PC-9 (cell line): ENCODE measurements at regions not wholly inside any gene's neighbourhood (a gene's known extent, or its start where the extent isn't known, plus 50 kb on each side); places are given as distances from the start of the nearest gene placed in this dataset.

Source experiments
- BruUV-seq: library from RNA; stranded (reverse); fragments of 400-500 nt; replicated peaks from 2 replicates; lab custom pipeline; 2021; lab: Mats Ljungman, UMichigan
- CTCF ChIA-PET: fragments of 300-600 bp; sonication (Branson Sonifier 250); formaldehyde crosslinking; loops from one replicate; lab custom pipeline; 2022; ENCODE audit warnings: antibody characterized with exemption; lab: Charles Lee
- POLR2A ChIA-PET: fragments of 300-600 bp; sonication (Branson Sonifier 250); formaldehyde crosslinking; loops from one replicate; lab custom pipeline; 2022; ENCODE audit warnings: antibody characterized with exemption; ENCODE audit not compliant: unreplicated experiment; lab: Charles Lee
- DNase-seq, 2 experiments: peaks; one replicate each; pipeline versions ENCODE4 v3.0.0 to v3.0.0-alpha.2; 2015 to 2022; ENCODE audit warnings: mixed read lengths in 1 of 2
- H2AFZ ChIP-seq: fragments of 200-600 bp; sonication (generic); 2 replicates; pipeline ENCODE4 v1.8.1; 2017; ENCODE audit warnings: antibody characterized with exemption
- H3F3A ChIP-seq: fragments of 200-600 bp; sonication (generic); 2 replicates; pipeline ENCODE4 v1.8.1; 2017; ENCODE audit warnings: antibody characterized with exemption, mild to moderate bottlenecking, low read depth; ENCODE audit not compliant: insufficient read depth
- H3K27ac ChIP-seq: fragments of 200-600 bp; sonication (generic); 2 replicates; pipeline ENCODE4 v1.6.1; 2016; ENCODE audit warnings: mixed run types
- H3K27me3 ChIP-seq: fragments of 200-600 bp; sonication (generic); 2 replicates; pipeline ENCODE4 v1.6.1; 2016; ENCODE audit warnings: low read depth, mixed run types; ENCODE audit not compliant: insufficient read depth
- H3K36me3 ChIP-seq: fragments of 200-600 bp; sonication (generic); 2 replicates; pipeline ENCODE4 v1.6.1; 2016; ENCODE audit warnings: low read depth, mixed run types
- H3K4me1 ChIP-seq: fragments of 200-600 bp; sonication (generic); replicated peaks from 2 replicates; pipeline ENCODE4 v1.6.1; 2016; ENCODE audit warnings: mixed run types; ENCODE audit not compliant: insufficient read depth
- H3K4me2 ChIP-seq: fragments of 200-600 bp; sonication (generic); 2 replicates; pipeline ENCODE4 v1.6.1; 2017; ENCODE audit warnings: mixed run types
- H3K4me3 ChIP-seq: fragments of 200-600 bp; sonication (generic); 2 replicates; pipeline ENCODE4 v1.6.1; 2016; ENCODE audit warnings: mixed run types
- H3K79me2 ChIP-seq: fragments of 200-600 bp; sonication (generic); 2 replicates; pipeline ENCODE4 v1.6.1; 2017; ENCODE audit warnings: low read depth, mixed run types
- H3K9me2 ChIP-seq: fragments of 200-600 bp; sonication (generic); 2 replicates; pipeline ENCODE4 v1.8.1; 2017; ENCODE audit warnings: mild to moderate bottlenecking; ENCODE audit not compliant: insufficient read depth
- H3K9me3 ChIP-seq: fragments of 200-600 bp; sonication (generic); 2 replicates; pipeline ENCODE4 v1.8.1; 2016; ENCODE audit warnings: low read depth; ENCODE audit not compliant: insufficient read depth
- H4K20me1 ChIP-seq: fragments of 200-600 bp; sonication (generic); 2 replicates; pipeline ENCODE4 v1.8.1; 2017; ENCODE audit not compliant: insufficient read depth
- CTCF ChIP-seq: fragments of 200-600 bp; sonication (generic); conservative IDR thresholded peaks from 2 replicates; pipeline ENCODE4 v1.6.1; 2017; ENCODE audit warnings: mixed run types, antibody characterized with exemption, mild to moderate bottlenecking, moderate library complexity
- EZH2 ChIP-seq: fragments of 200-600 bp; sonication (generic); IDR thresholded peaks from 2 replicates; pipeline ENCODE4 v1.8.0; 2017; ENCODE audit warnings: antibody characterized with exemption, low read depth
- intact Hi-C: fragments of 100-400 bp; cut with micrococcal nuclease; formaldehyde crosslinking; loops from one replicate; pipeline ENCODE4 v1.10.0; 2022; ENCODE audit not compliant: unreplicated experiment

DNA sequence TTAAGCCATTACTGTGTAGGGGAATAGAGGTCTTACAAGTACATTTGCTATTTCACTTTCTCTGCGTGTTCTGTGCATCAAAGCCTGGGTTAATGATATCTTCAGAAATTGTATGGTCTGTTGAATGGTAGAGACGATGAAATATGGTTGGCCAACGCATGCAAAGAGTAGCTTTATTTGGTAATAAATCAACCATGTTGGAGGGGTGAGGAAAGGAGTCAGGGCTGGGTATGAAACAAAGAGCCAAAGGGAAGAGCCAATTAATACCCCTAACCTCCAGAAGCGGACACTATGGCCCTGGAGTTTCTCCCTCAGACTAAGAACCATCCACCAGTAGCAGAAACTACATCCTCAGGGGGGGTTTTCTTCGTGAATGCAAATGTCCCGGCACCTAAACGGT, 1974.0 kb upstream of the WWC1 start:
- Histone ChIP-seq H3K79me2 (no peaks in the 10 kb centered on the region), H3K27ac (no peak overlapping the region), H4K20me1 (no peaks in the 10 kb centered on the region), H3K27me3 (no peaks in the 10 kb centered on the region), H3K36me3 (no peaks in the 10 kb centered on the region), H3K4me3 (no peak overlapping the region), H3F3A (no peaks in the 10 kb centered on the region), H3K4me2 (no peak overlapping the region), H2AFZ (no peak overlapping the region), H3K9me3 (no peaks in the 10 kb centered on the region), H3K9me2 (no peaks in the 10 kb centered on the region), H3K4me1 (no peaks in the 10 kb centered on the region)
- intact Hi-C loops, result no loop called here
- ChIA-PET CTCF (no interaction called here), POLR2A (no interaction called here)
- TF ChIP-seq EZH2 (no peak), CTCF (no peak)
- BruUV-seq, result no TSS peak
- DNase-seq, result no peak

DNA sequence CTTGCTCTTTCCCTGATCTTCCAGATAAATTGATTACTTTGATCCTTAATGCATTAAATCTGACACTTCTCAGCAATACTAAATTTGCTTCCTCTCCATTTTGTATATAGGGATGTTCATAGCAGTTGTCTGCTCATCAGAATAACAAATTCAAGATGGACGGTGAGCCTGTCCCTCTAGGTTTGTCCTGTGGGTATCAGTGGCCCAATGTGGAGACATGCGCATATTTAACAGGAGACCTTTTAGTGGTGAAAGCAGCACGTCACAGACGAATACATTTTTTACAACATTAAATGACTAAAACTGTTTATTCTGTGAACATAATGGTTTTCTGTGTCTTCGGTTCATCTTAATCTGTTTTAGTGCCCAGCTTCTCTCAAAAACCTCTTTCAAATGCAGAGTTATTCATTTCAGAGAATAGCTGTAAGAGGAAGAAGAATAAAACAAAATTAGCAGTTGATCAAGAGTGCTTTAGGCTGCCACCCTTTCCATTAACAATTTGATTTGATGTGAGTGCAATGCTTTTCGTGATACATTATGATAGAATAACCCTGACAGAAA, 1970.4 kb upstream of the WWC1 start:
- Histone ChIP-seq H3K9me3 (no peaks in the 10 kb centered on the region), H3K4me3 (no peak overlapping the region), H3K4me1 (no peaks in the 10 kb centered on the region), H3K27me3 (0 out of 2 replicates have a peak, but pooled peaks cover 10% of the 10 kb centered on the region), H4K20me1 (no peaks in the 10 kb centered on the region), H3K79me2 (no peaks in the 10 kb centered on the region), H2AFZ (no peak overlapping the region), H3K4me2 (no peak overlapping the region), H3K9me2 (no peaks in the 10 kb centered on the region), H3K27ac (no peak overlapping the region), H3K36me3 (no peaks in the 10 kb centered on the region), H3F3A (no peaks in the 10 kb centered on the region)
- BruUV-seq, result no TSS peak
- CTCF ChIA-PET, result no interaction called here
- TF ChIP-seq CTCF (no peak), EZH2 (no peak)
- POLR2A ChIA-PET, result no interaction called here
- DNase-seq, result no peak
- intact Hi-C loops, result no loop called here

GRCh38 chr5:166324372-166324771, 1967.1 kb upstream of the WWC1 start:
- ChIA-PET POLR2A (no interaction called here), CTCF (no interaction called here)
- no peaks in the 10 kb centered on the region for H3K9me3 ChIP-seq
- H3K79me2 ChIP-seq, result no peaks in the 10 kb centered on the region
- H2AFZ ChIP-seq, result no peak overlapping the region
- no peaks in the 10 kb centered on the region for H3K4me1 ChIP-seq
- no TSS peak for BruUV-seq
- no peaks in the 10 kb centered on the region for H4K20me1 ChIP-seq
- no peak overlapping the region for H3K4me3 ChIP-seq
- H3K4me2 ChIP-seq, result no peak overlapping the region
- H3F3A ChIP-seq, result no peaks in the 10 kb centered on the region
- H3K9me2 ChIP-seq, result no peaks in the 10 kb centered on the region
- H3K36me3 ChIP-seq, result no peaks in the 10 kb centered on the region
- no peak overlapping the region for H3K27ac ChIP-seq
- H3K27me3 ChIP-seq, result 0 out of 2 replicates have a peak, but pooled peaks cover 10% of the 10 kb centered on the region
- DNase-seq, result no peak
- TF ChIP-seq EZH2 (no peak), CTCF (no peak)
- intact Hi-C loops, result no loop called here
